ENCODE measurements at regions not wholly inside any gene's neighbourhood (a gene's known extent, or its start where the extent isn't known, plus 50 kb on each side); places are given as distances from the start of the nearest gene placed in this dataset.

- Histone ChIP-seq H3K4me1 (no peaks in the 10 kb centered on the region), H3K9me3 (no peaks in the 10 kb centered on the region), H3K4me3 (no peak overlapping the region), H3K27ac (no peak overlapping the region), H3K36me3 (no peaks in the 10 kb centered on the region), H3K27me3 (no peaks in the 10 kb centered on the region)
- TF ChIP-seq POLR2A (IDR thresholded peaks at IDR 0.05) (no peak), POLR2AphosphoS5 (IDR thresholded peaks at IDR 0.05; ENCODE audit: insufficient read depth in 1 of 2, low read depth in 1 of 2) (no peak), CTCF (IDR thresholded peaks at IDR 0.05) (no peak)
- no peak for DNase-seq (ENCODE audit: extremely low spot score in 2 of 2)
- intact Hi-C loops (cut with DNase I): no loop called here
Observed at GRCh38 chr4:130812117-130812765, 1716.3 kb downstream of the C4orf33 start.

GRCh38 chr4:130814896-130815295 is 1718.9 kb downstream of the C4orf33 start:
- no peaks in the 10 kb centered on the region for H3K27me3 ChIP-seq
- TF ChIP-seq CTCF (IDR thresholded peaks at IDR 0.05): no peak
- no peak for TF ChIP-seq POLR2AphosphoS5 (IDR thresholded peaks at IDR 0.05; ENCODE audit: insufficient read depth in 1 of 2, low read depth in 1 of 2)
- no peak for TF ChIP-seq POLR2A (IDR thresholded peaks at IDR 0.05)
- H3K4me1 ChIP-seq: no peaks in the 10 kb centered on the region
- H3K4me3 ChIP-seq: no peak overlapping the region
- H3K9me3 ChIP-seq: no peaks in the 10 kb centered on the region
- intact Hi-C loops (cut with DNase I): no loop called here
- no peak for DNase-seq (ENCODE audit: extremely low spot score in 2 of 2)
- no peaks in the 10 kb centered on the region for H3K36me3 ChIP-seq
- H3K27ac ChIP-seq: no peak overlapping the region

GRCh38 chr4:130820448-130820847 is 1724.5 kb downstream of the C4orf33 start:
- DNase-seq (ENCODE audit: extremely low spot score in 2 of 2): no peak
- Histone ChIP-seq H3K36me3 (no peaks in the 10 kb centered on the region), H3K4me1 (no peaks in the 10 kb centered on the region), H3K27me3 (no peaks in the 10 kb centered on the region), H3K27ac (no peak overlapping the region), H3K4me3 (no peak overlapping the region), H3K9me3 (no peaks in the 10 kb centered on the region)
- intact Hi-C loops (cut with DNase I): no loop called here
- no peak for TF ChIP-seq CTCF (IDR thresholded peaks at IDR 0.05)
- TF ChIP-seq POLR2AphosphoS5 (IDR thresholded peaks at IDR 0.05; ENCODE audit: insufficient read depth in 1 of 2, low read depth in 1 of 2): no peak
- no peak for TF ChIP-seq POLR2A (IDR thresholded peaks at IDR 0.05)

- H3K4me1 ChIP-seq: no peaks in the 10 kb centered on the region
- no peaks in the 10 kb centered on the region for H3K27me3 ChIP-seq
- no peak overlapping the region for H3K4me3 ChIP-seq
- intact Hi-C loops (cut with DNase I): no loop called here
- no peaks in the 10 kb centered on the region for H3K9me3 ChIP-seq
- no peak for DNase-seq (ENCODE audit: extremely low spot score in 2 of 2)
- TF ChIP-seq POLR2AphosphoS5 (IDR thresholded peaks at IDR 0.05; ENCODE audit: insufficient read depth in 1 of 2, low read depth in 1 of 2) (no peak), CTCF (IDR thresholded peaks at IDR 0.05) (no peak), POLR2A (IDR thresholded peaks at IDR 0.05) (no peak)
- no peaks in the 10 kb centered on the region for H3K36me3 ChIP-seq
- no peak overlapping the region for H3K27ac ChIP-seq
Observed at GRCh38 chr4:130825284-130825683, 1729.3 kb downstream of the C4orf33 start.

GRCh38 chr4:130850019-130850524 is 1754.1 kb downstream of the C4orf33 start:
- H3K9me3 ChIP-seq: no peaks in the 10 kb centered on the region
- H3K36me3 ChIP-seq: no peaks in the 10 kb centered on the region
- H3K27me3 ChIP-seq: no peaks in the 10 kb centered on the region
- no peak for DNase-seq (ENCODE audit: extremely low spot score in 2 of 2)
- no peak overlapping the region for H3K4me3 ChIP-seq
- H3K4me1 ChIP-seq: no peaks in the 10 kb centered on the region
- no peak overlapping the region for H3K27ac ChIP-seq
- no peak for TF ChIP-seq POLR2A (IDR thresholded peaks at IDR 0.05)
- TF ChIP-seq POLR2AphosphoS5 (IDR thresholded peaks at IDR 0.05; ENCODE audit: insufficient read depth in 1 of 2, low read depth in 1 of 2): no peak
- no peak for TF ChIP-seq CTCF (IDR thresholded peaks at IDR 0.05)
- intact Hi-C loops (cut with DNase I): no loop called here

All from vagina (tissue), 2 donors.